ENCODE measurements at regions not wholly inside any gene's neighbourhood (a gene's known extent, or its start where the extent isn't known, plus 50 kb on each side); places are given as distances from the start of the nearest gene placed in this dataset.

DNA sequence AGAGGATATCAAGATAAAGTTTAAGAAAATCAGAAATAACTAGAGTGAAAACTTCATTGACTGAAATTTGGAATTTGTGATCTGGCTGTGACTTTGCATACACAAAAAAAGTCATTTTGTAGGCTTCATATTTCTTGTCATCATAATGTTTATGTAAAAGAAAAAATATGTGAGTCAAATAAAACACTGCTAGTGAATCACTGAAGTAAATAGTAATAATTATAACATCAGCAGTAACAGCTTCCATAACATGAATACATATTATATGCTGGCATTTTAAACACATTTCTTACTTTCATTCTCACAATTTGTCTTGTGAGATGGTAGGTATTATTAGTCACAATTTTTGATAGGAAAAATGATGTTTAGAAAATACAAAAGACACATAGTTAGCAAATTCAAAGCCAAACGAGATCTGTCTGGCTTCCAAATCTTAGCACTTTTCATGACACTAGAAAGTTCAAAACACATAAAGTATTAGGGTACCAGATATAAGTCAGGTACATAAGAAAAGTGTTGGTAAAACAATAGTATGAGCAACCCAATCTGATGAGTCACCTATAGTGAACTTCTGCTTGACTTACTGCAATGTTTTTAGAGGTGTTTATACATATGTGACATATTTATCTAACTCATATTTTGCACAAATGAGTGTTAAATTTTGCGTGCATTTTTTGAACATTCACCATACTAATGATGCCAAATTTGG lies 241.0 kb upstream of the SNX7 start:
- 18 to 24% methylated on average over 2 of the region's 2 CpGs for WGBS, 2 donors
- intact Hi-C loops (cut with DNase I) = no loop called here
- no peak for ATAC-seq

DNA sequence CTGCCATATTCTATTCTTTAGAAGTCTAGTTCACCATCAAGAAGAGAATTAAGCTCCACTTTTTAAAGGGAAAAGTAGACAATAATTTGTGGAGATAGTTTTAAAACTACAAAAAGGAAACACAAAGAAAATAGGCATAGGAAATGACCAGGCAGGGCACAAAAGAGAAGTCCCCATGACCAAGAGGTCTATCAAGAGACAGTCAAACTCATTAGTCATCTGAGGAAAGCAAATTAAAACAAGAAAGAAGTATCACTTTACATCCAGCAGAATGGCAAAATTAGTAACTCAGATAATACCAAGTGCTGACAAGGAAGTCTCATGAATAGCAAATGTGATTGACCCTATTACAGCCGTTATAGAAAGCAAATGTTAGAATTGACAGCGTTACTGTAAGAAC lies 243.7 kb upstream of the SNX7 start:
- intact Hi-C loops (cut with DNase I) = no loop called here
- DNase-seq (no peak), ATAC-seq (no peak)
- H3K4me1 ChIP-seq = no peaks in the 10 kb centered on the region
- H3K9me3 ChIP-seq = no peaks in the 10 kb centered on the region
- 67 to 70% methylated on average over 2 of the region's 2 CpGs for WGBS, 2 donors
- H3K27me3 ChIP-seq = no peaks in the 10 kb centered on the region
- H3K4me3 ChIP-seq = no peak overlapping the region
- no peaks in the 10 kb centered on the region for H3K36me3 ChIP-seq (replicated peaks in 1 of 2; ENCODE audit: insufficient read depth in 1 of 2, low read depth in 2 of 2)
- TF ChIP-seq POLR2A (IDR thresholded peaks at IDR 0.05) = no peak
- TF ChIP-seq, protein P1, sequence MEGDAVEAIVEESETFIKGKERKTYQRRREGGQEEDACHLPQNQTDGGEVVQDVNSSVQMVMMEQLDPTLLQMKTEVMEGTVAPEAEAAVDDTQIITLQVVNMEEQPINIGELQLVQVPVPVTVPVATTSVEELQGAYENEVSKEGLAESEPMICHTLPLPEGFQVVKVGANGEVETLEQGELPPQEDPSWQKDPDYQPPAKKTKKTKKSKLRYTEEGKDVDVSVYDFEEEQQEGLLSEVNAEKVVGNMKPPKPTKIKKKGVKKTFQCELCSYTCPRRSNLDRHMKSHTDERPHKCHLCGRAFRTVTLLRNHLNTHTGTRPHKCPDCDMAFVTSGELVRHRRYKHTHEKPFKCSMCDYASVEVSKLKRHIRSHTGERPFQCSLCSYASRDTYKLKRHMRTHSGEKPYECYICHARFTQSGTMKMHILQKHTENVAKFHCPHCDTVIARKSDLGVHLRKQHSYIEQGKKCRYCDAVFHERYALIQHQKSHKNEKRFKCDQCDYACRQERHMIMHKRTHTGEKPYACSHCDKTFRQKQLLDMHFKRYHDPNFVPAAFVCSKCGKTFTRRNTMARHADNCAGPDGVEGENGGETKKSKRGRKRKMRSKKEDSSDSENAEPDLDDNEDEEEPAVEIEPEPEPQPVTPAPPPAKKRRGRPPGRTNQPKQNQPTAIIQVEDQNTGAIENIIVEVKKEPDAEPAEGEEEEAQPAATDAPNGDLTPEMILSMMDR (IDR thresholded peaks at IDR 0.05) = no peak
- no peak overlapping the region for H3K27ac ChIP-seq

More for the DNA sequence above, 241.0 kb upstream of the SNX7 start:
- no peaks in the 10 kb centered on the region for H3K27me3 ChIP-seq
- no peaks in the 10 kb centered on the region for H3K36me3 ChIP-seq (replicated peaks in 1 of 2; ENCODE audit: insufficient read depth in 1 of 2, low read depth in 2 of 2)
- no peaks in the 10 kb centered on the region for H3K9me3 ChIP-seq
- H3K27ac ChIP-seq = no peak overlapping the region
- H3K4me1 ChIP-seq = no peaks in the 10 kb centered on the region
- TF ChIP-seq, protein P1 (IDR thresholded peaks at IDR 0.05) = no peak
- no peak for TF ChIP-seq POLR2A (IDR thresholded peaks at IDR 0.05)
- no peak overlapping the region for H3K4me3 ChIP-seq
- DNase-seq = no peak

DNA sequence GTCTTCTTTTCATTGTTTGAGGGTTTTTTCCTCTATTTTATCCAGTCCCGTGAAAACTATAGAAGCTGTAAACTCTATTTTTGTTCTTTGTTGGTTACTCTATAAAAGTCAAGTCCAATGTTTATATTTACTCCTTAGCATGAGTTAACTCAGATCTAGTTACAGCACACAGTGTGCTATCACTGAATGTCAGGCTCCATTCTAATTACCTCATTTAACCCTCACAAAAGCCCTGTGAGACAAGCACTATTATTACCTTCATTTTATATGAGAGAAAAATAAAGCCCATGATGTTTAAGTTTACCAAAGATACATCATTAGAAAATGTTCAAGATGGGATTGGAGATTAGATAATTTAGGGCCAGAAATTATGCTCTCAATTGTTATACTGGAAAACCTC lies 251.4 kb upstream of the SNX7 start:
- H3K4me1 ChIP-seq = no peaks in the 10 kb centered on the region
- WGBS, 2 donors = 72 to 86% methylated on average over 1 of the region's 1 CpG
- H3K27ac ChIP-seq = no peak overlapping the region
- H3K4me3 ChIP-seq = no peak overlapping the region
- ATAC-seq (no peak), DNase-seq (no peak)
- H3K27me3 ChIP-seq = no peaks in the 10 kb centered on the region
- H3K36me3 ChIP-seq (replicated peaks in 1 of 2; ENCODE audit: insufficient read depth in 1 of 2, low read depth in 2 of 2) = no peaks in the 10 kb centered on the region
- H3K9me3 ChIP-seq = no peaks in the 10 kb centered on the region
- no peak for TF ChIP-seq POLR2A (IDR thresholded peaks at IDR 0.05)
- TF ChIP-seq, protein P1 (IDR thresholded peaks at IDR 0.05) = no peak
- intact Hi-C loops (cut with DNase I) = no loop called here

DNA sequence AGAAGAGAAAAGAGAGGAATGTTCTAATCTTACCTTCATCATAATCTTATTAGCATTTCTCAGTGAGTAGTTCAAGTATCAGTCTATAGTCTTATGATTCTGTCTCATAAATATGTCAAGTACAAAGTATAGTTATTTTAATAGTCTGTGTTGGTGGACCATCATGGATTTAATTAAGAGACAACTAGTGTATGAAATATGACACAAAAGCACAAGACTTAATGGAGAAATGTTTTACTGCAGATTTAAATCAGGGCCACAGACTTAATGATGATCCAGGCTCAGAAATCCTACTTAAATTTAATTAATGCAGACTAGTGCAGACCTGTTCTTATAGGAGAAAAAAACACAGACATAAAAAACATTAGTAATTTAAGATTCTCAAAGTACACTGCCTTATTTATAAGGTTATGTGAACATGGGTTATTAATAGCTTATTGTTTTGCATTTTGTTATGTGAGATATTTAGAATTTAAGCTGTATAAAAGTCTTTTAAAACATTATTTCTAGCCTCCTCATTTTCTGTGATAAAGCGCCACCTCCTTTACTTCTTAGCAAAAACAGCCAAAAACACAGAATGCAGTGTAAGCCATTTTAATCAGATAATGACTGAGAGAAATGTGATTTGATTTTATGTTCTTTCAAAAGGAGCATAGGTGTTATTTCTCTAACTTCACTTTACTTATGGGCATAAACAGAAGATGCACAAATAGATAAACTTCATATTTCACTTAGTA lies 255.0 kb upstream of the SNX7 start:
- Histone ChIP-seq H3K27me3 (no peaks in the 10 kb centered on the region), H3K27ac (no peak overlapping the region), H3K4me1 (no peaks in the 10 kb centered on the region), H3K9me3 (no peaks in the 10 kb centered on the region), H3K36me3 (replicated peaks in 1 of 2; ENCODE audit: insufficient read depth in 1 of 2, low read depth in 2 of 2) (no peaks in the 10 kb centered on the region), H3K4me3 (no peak overlapping the region)
- intact Hi-C loops (cut with DNase I) = no loop called here
- ATAC-seq (no peak), DNase-seq (no peak)
- TF ChIP-seq, protein P1 (IDR thresholded peaks at IDR 0.05) = no peak
- TF ChIP-seq POLR2A (IDR thresholded peaks at IDR 0.05) = no peak
- WGBS, 2 donors = 88 to 96% methylated on average over 1 of the region's 1 CpG

Data from body of pancreas (tissue), 4 donors.